ENCODE measurements at regions not wholly inside any gene's neighbourhood (a gene's known extent, or its start where the extent isn't known, plus 50 kb on each side); places are given as distances from the start of the nearest gene placed in this dataset.
A peak's percentile ranks its signal among the peaks of the same experiment; 100 is the strongest.

DNA sequence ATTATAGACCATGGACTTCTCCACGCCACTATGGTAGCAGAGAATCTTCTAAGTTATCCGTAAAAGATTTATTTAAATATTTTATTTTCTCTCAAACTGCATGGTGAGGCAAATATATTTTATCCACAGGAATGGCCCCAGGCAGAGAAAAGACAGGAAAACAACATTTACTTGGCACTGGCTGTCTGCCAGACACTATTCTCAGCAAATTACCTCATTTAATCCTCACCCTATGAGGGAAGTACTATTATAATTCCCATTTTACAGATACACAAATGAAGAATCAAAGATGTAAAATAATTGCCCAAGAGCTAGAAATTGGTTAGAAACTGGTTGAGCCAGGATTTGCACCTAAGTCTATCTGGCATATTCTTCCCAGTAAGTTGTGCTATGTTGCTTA lies 361.4 kb upstream of the IL12A start:
- no peak overlapping the region for H3K4me2 ChIP-seq
- WGBS (ENCODE audit: low lambda C conversion rate, missing lambda C conversion rate), result 85% methylated on average over 2 of the region's 2 CpGs

DNA sequence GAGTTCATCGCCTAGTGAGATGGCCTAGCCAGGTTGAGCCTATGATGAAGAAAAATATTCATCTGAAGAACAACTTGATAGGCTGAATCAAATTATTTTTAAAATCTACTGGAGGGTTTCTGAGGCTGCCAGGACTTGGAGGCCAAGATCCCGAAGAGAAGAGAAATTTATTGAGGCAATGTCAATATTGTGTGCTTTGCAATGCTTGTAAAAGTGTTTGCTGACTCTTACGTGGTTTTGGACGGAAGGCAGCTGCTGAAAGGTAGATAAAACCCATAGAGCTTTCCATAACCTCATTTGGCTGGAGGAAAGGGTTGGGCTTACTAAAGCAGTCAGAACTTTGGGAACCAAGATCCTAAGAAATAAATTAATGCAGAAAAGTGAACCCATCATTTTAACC lies 361.0 kb upstream of the IL12A start:
- Histone ChIP-seq H3K27ac (no peak overlapping the region), H3K4me1 (ENCODE audit: insufficient read depth) (no peaks in the 10 kb centered on the region), H3K27me3 (no peaks in the 10 kb centered on the region), H3K4me3 (no peak overlapping the region), H3K9me3 (ENCODE audit: low read depth) (no peaks in the 10 kb centered on the region), H3K9me2 (replicated peaks; ENCODE audit: insufficient read depth) (no peaks in the 10 kb centered on the region), H2AFZ (no peak overlapping the region), H4K20me1 (ENCODE audit: insufficient read depth, poor library complexity, severe bottlenecking) (no peaks in the 10 kb centered on the region), H3K4me2 (no peak overlapping the region), H3K36me3 (replicated peaks; ENCODE audit: insufficient read depth, low read depth) (no peaks in the 10 kb centered on the region), H3K79me2 (no peaks in the 10 kb centered on the region)
- peak; percentile 29 for DNase-seq (ENCODE audit: low spot score)
- WGBS (ENCODE audit: low lambda C conversion rate, missing lambda C conversion rate), result 36% methylated on average over 4 of the region's 4 CpGs
- TF ChIP-seq EZH2 (IDR thresholded peaks at IDR 0.05; ENCODE audit: borderline replicate concordance), result no peak
- TF ChIP-seq, protein P1, sequence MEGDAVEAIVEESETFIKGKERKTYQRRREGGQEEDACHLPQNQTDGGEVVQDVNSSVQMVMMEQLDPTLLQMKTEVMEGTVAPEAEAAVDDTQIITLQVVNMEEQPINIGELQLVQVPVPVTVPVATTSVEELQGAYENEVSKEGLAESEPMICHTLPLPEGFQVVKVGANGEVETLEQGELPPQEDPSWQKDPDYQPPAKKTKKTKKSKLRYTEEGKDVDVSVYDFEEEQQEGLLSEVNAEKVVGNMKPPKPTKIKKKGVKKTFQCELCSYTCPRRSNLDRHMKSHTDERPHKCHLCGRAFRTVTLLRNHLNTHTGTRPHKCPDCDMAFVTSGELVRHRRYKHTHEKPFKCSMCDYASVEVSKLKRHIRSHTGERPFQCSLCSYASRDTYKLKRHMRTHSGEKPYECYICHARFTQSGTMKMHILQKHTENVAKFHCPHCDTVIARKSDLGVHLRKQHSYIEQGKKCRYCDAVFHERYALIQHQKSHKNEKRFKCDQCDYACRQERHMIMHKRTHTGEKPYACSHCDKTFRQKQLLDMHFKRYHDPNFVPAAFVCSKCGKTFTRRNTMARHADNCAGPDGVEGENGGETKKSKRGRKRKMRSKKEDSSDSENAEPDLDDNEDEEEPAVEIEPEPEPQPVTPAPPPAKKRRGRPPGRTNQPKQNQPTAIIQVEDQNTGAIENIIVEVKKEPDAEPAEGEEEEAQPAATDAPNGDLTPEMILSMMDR (IDR thresholded peaks at IDR 0.05; ENCODE audit: poor library complexity), result no peak
- TF ChIP-seq EZH2phosphoT487 (IDR thresholded peaks at IDR 0.05; ENCODE audit: low read depth, severe bottlenecking, unreplicated experiment), result no peak

More for the DNA sequence above, 361.4 kb upstream of the IL12A start:
- no peak for DNase-seq (ENCODE audit: low spot score)
- peaks cover 1% of the 10 kb centered on the region for H3K4me1 ChIP-seq (ENCODE audit: insufficient read depth)
- no peak for TF ChIP-seq EZH2phosphoT487 (IDR thresholded peaks at IDR 0.05; ENCODE audit: low read depth, severe bottlenecking, unreplicated experiment)
- TF ChIP-seq, protein P1 (IDR thresholded peaks at IDR 0.05; ENCODE audit: poor library complexity), result no peak
- no peak for TF ChIP-seq EZH2 (IDR thresholded peaks at IDR 0.05; ENCODE audit: borderline replicate concordance)
- no peak overlapping the region for H3K27ac ChIP-seq
- H3K79me2 ChIP-seq, result no peaks in the 10 kb centered on the region
- no peaks in the 10 kb centered on the region for H4K20me1 ChIP-seq (ENCODE audit: insufficient read depth, poor library complexity, severe bottlenecking)
- H3K27me3 ChIP-seq, result no peaks in the 10 kb centered on the region
- no peaks in the 10 kb centered on the region for H3K36me3 ChIP-seq (replicated peaks; ENCODE audit: insufficient read depth, low read depth)
- no peaks in the 10 kb centered on the region for H3K9me3 ChIP-seq (ENCODE audit: low read depth)
- H3K4me3 ChIP-seq, result no peak overlapping the region
- H3K9me2 ChIP-seq (replicated peaks; ENCODE audit: insufficient read depth), result no peaks in the 10 kb centered on the region
- H2AFZ ChIP-seq, result no peak overlapping the region

DNA sequence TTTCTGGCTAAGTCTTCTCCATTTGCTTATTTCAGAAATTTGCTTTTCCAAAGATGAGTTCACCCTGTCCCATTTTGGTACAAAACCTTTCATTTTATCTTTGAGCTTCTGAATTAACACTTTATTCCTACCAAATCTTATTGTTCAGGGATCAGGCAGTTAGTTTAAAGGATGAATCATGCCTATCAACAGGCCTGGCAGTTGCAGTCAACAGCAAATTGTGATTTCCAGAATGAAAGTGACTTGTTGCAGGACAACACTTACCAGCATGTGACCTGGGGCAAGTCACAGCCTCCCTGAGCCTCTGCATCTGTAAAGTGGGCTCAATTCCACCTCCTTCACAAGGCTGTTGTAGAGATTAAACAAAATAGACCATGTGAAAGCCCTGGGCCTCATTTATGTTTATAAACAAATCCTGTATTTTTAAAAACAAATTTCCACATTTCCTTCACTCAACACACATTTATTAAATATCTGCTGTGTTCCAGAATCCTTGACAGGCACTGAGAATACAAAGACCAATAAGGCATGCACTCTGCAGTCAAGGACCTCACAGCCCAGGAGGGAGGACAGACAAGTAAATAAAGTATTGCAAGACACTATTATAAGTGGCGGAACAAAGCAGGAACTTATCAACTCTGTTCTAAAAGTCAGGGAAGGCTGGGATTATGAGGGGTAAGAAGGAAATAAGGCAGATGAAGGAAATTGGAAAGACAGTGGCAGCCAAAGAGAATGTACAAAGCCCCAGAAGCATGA lies 359.1 kb upstream of the IL12A start:
- WGBS (ENCODE audit: low lambda C conversion rate, missing lambda C conversion rate), result 74% methylated on average over 1 of the region's 1 CpG
- Histone ChIP-seq H4K20me1 (ENCODE audit: insufficient read depth, poor library complexity, severe bottlenecking) (no peaks in the 10 kb centered on the region), H3K36me3 (replicated peaks; ENCODE audit: insufficient read depth, low read depth) (no peaks in the 10 kb centered on the region), H3K27ac (no peak overlapping the region), H3K27me3 (no peaks in the 10 kb centered on the region), H2AFZ (no peak overlapping the region), H3K79me2 (no peaks in the 10 kb centered on the region), H3K9me3 (ENCODE audit: low read depth) (no peaks in the 10 kb centered on the region), H3K4me3 (no peak overlapping the region), H3K9me2 (replicated peaks; ENCODE audit: insufficient read depth) (no peaks in the 10 kb centered on the region), H3K4me2 (no peak overlapping the region), H3K4me1 (ENCODE audit: insufficient read depth) (peaks cover 5% of the 10 kb centered on the region)
- TF ChIP-seq, protein P1 (IDR thresholded peaks at IDR 0.05; ENCODE audit: poor library complexity), result no peak
- TF ChIP-seq EZH2phosphoT487 (IDR thresholded peaks at IDR 0.05; ENCODE audit: low read depth, severe bottlenecking, unreplicated experiment) (no peak), EZH2 (IDR thresholded peaks at IDR 0.05; ENCODE audit: borderline replicate concordance) (no peak)
- DNase-seq (ENCODE audit: low spot score), result no peak

All from hepatocyte (in vitro differentiated cells).